AG10803 (cell line): ENCODE measurements at regions not wholly inside any gene's neighbourhood (a gene's known extent, or its start where the extent isn't known, plus 50 kb on each side); places are given as distances from the start of the nearest gene placed in this dataset.

ENCODE experiments used
- DNase-seq: peaks from one replicate; pipeline ENCODE4 v3.0.0; 2010; ENCODE audit warnings: low read depth
- H3K4me3 ChIP-seq: 2 replicates; pipeline ENCODE4 v1.5.1; 2011; ENCODE audit warnings: mild to moderate bottlenecking, low read length, control low read depth
- TF ChIP-seq, protein P1 (sequence below): conservative IDR thresholded peaks from 2 replicates; pipeline ENCODE4 v1.5.1; 2011; ENCODE audit warnings: mild to moderate bottlenecking, low read length, control low read depth, inconsistent platforms

GRCh38 chr22:46089426-46090035 lies 60.8 kb upstream of the PPARA start:
- TF ChIP-seq, protein P1, sequence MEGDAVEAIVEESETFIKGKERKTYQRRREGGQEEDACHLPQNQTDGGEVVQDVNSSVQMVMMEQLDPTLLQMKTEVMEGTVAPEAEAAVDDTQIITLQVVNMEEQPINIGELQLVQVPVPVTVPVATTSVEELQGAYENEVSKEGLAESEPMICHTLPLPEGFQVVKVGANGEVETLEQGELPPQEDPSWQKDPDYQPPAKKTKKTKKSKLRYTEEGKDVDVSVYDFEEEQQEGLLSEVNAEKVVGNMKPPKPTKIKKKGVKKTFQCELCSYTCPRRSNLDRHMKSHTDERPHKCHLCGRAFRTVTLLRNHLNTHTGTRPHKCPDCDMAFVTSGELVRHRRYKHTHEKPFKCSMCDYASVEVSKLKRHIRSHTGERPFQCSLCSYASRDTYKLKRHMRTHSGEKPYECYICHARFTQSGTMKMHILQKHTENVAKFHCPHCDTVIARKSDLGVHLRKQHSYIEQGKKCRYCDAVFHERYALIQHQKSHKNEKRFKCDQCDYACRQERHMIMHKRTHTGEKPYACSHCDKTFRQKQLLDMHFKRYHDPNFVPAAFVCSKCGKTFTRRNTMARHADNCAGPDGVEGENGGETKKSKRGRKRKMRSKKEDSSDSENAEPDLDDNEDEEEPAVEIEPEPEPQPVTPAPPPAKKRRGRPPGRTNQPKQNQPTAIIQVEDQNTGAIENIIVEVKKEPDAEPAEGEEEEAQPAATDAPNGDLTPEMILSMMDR, result no peak
- DNase-seq, result no peak
- H3K4me3 ChIP-seq, result peak overlapping the region; percentile 98

- peak overlapping the region; percentile 98 for H3K4me3 ChIP-seq
- TF ChIP-seq, protein P1, result no peak
- DNase-seq, result no peak
Observed at GRCh38 chr22:46090036-46090591, 60.2 kb upstream of the PPARA start.

DNA sequence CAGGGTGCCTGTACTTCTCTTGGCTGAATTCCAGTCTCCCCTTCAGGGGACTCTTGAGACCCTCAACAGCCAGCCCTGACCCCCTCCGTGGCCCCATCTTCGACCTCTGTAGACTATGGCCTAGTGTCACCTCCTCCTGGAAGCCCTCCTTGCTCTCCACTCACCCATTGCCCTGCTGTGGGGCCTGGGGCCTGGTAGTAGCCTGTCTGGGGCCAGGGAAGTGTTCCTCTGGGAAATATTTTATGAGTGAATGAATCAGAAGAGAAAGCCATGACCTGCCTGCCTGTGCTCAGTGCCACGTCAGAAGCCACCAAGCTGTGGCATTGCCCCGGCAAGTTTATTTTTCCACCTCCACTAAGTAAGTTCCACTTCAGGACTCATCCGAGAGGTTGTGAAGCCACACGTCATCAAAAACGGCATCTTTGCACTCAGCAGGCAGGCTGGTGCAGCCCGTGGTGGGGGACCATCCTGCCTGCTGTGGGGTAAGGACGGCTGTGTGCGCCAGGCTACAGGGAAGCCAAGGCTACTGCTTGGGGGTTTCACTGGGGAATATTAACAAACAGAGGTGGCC lies 59.6 kb upstream of the PPARA start:
- DNase-seq, result peak; percentile 77
- TF ChIP-seq, protein P1, result no peak
- H3K4me3 ChIP-seq, result peak overlapping the region; percentile 98

- peak overlapping the region; percentile 10 for H3K4me3 ChIP-seq
- TF ChIP-seq, protein P1, result no peak
- DNase-seq, result no peak
Observed at GRCh38 chr22:46091277-46091977, 58.9 kb upstream of the PPARA start.

DNA sequence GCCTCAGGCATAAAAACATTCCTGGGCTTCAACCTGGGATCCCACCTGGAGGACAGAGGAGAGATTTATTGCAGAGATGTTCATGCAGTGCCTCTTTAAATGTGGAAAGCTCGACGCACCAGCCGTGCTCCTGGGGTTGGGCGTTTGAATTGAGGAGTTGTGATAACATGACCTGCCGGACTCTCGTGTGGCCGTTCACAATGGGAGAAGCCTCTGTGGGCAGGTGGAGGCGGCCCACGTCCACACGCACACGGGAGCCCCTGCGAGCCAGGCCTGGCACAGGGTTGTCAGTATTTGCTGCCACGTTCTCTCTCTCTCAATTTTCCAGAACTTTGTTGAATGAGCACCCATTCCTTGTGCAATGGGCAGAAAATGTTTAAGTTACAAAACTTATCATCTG lies 58.3 kb upstream of the PPARA start:
- DNase-seq, result no peak
- TF ChIP-seq, protein P1, result no peak
- H3K4me3 ChIP-seq, result no peak overlapping the region

DNA sequence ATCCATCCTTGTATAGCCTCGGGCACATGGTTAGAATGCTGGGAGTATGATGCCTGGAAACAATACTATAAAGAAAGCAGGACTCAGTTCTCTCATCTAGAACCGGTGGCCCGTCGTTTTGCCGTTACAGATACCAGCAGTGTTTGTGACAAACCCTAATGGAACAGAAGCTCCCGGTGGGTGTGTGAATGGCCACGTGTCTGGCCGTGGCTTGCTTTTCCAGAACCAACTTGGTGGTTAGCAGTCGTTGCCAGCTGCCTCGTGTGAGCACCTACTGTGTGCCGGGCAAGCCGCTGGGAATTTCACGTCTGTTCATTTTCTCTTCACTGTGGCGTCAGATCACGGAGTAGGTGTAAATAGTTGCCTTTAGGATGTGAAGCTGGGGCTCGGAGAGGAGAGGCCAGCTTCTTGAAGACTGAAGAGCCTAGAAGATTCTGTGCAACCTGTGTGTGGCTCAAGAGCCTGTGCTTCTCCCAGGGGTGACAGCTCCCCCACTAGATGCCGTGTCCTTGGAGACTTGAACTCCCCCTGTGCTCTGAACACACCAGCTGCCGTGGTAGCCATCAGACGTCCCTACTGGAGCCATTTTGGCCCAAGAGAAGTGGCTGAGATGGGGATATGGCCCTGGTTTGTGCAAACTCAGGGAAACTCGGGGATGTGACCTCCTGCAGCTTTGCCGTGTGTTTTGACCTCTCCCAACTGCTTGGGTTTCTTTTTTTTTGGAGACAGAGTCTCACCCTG lies 57.5 kb upstream of the PPARA start:
- DNase-seq, result no peak
- TF ChIP-seq, protein P1, result no peak
- no peak overlapping the region; the same call in 1 of the 2 replicates for H3K4me3 ChIP-seq
